IMR-90 (cell line): ENCODE measurements at regions not wholly inside any gene's neighbourhood (a gene's known extent, or its start where the extent isn't known, plus 50 kb on each side); places are given as distances from the start of the nearest gene placed in this dataset.

Source experiments
- CTCF ChIP-seq: conservative IDR thresholded peaks from 2 replicates; pipeline ENCODE4 v1.5.1; 2012; ENCODE audit warnings: mild to moderate bottlenecking, low read depth, low read length, improper control_type of control experiment
- POLR2A ChIP-seq: IDR thresholded peaks from 2 replicates; pipeline ENCODE4 v1.6.1; 2012; ENCODE audit warnings: mild to moderate bottlenecking, low read depth, low read length
- RFX5 ChIP-seq: IDR thresholded peaks from 2 replicates; pipeline ENCODE4 v1.8.0; 2012; ENCODE audit warnings: low read depth, mild to moderate bottlenecking, low read length, moderate library complexity
- TF ChIP-seq, protein P1 (sequence below): fragments of 150-350 bp; IDR thresholded peaks from 2 replicates; pipeline ENCODE4 v1.6.1; 2017; ENCODE audit warnings: mild to moderate bottlenecking, antibody characterized with exemption, low read length, low read depth

DNA sequence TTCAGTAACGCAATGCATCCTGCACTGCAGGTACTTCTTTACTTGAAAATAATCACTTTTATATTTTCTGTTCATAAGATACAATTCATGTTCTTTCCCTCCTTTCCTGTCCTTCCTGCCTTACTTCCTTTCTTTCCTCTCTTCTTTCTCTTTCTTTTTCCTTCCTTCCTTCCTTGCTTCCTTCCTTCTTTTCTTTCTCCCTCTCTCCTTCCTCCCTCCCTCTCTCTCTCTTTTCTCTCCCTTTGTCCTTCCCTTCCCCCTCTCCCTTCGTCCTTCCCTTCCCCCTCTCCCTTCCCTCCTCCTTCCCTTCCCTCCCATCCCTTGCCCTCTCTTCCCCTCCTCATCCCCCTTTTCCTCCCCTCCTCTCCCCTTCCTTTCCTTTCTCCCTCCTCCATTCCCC, 227.8 kb upstream of the KLF6 start:
- no peak for TF ChIP-seq CTCF
- no peak for TF ChIP-seq RFX5
- no peak for TF ChIP-seq POLR2A
- TF ChIP-seq, protein P1, sequence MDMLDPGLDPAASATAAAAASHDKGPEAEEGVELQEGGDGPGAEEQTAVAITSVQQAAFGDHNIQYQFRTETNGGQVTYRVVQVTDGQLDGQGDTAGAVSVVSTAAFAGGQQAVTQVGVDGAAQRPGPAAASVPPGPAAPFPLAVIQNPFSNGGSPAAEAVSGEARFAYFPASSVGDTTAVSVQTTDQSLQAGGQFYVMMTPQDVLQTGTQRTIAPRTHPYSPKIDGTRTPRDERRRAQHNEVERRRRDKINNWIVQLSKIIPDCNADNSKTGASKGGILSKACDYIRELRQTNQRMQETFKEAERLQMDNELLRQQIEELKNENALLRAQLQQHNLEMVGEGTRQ: no peak
